Hematopoietic multipotent progenitor cell treated with erythropoietin and hydrocortisone succinate and interleukin-3 and kit ligand, for 8 days (in vitro differentiated cells): ENCODE measurements at regions not wholly inside any gene's neighbourhood (a gene's known extent, or its start where the extent isn't known, plus 50 kb on each side); places are given as distances from the start of the nearest gene placed in this dataset.
"Not testable (repeated sequence)": the region's sequence is repeated elsewhere in the genome, so short reads cannot be mapped to it uniquely, and the experiment has no call there.

Experiments
- DNase-seq: peaks from one replicate; pipeline ENCODE4 v3.0.0-alpha.2; 2015

- DNase-seq = peak; percentile 64
These were observed 121.1 kb upstream of the NANOGP8 start for GRCh38 chr15:35206060-35206675.

GRCh38 chr15:35198197-35198596, 113.1 kb upstream of the NANOGP8 start:
- DNase-seq = no peak

GRCh38 chr15:35197754-35198153, 112.7 kb upstream of the NANOGP8 start:
- DNase-seq = no peak

- DNase-seq = no peak
These were observed 112.2 kb upstream of the NANOGP8 start for GRCh38 chr15:35197306-35197705.

GRCh38 chr15:35196273-35196672, 111.2 kb upstream of the NANOGP8 start:
- DNase-seq = no peak

GRCh38 chr15:35195649-35196048, 110.6 kb upstream of the NANOGP8 start:
- DNase-seq = no peak

GRCh38 chr15:35195031-35195430, 109.9 kb upstream of the NANOGP8 start:
- DNase-seq = no peak

- no peak for DNase-seq
These were observed 109.2 kb upstream of the NANOGP8 start for GRCh38 chr15:35194296-35194695.

GRCh38 chr15:35191783-35192182, 106.7 kb upstream of the NANOGP8 start:
- no peak for DNase-seq

- DNase-seq = no peak
These were observed 101.3 kb upstream of the NANOGP8 start for GRCh38 chr15:35186346-35186745.

GRCh38 chr15:35184646-35185045, 99.6 kb upstream of the NANOGP8 start:
- no peak for DNase-seq

- DNase-seq = no peak
These were observed 97.9 kb upstream of the NANOGP8 start for GRCh38 chr15:35182841-35183479.

- DNase-seq = peak; percentile 12
These were observed 96.4 kb upstream of the NANOGP8 start for GRCh38 chr15:35181538-35181937.

GRCh38 chr15:35179739-35180138, 94.6 kb upstream of the NANOGP8 start:
- DNase-seq = no peak

GRCh38 chr15:35178186-35178585, 93.1 kb upstream of the NANOGP8 start:
- DNase-seq = not testable (repeated sequence)

- DNase-seq = no peak
These were observed 89.9 kb upstream of the NANOGP8 start for GRCh38 chr15:35174948-35175347.

GRCh38 chr15:35173444-35174118, 88.5 kb upstream of the NANOGP8 start:
- DNase-seq = peak; percentile 72

GRCh38 chr15:35170207-35170606, 85.1 kb upstream of the NANOGP8 start:
- no peak for DNase-seq

GRCh38 chr15:35168464-35168863, 83.4 kb upstream of the NANOGP8 start:
- DNase-seq = no peak

GRCh38 chr15:35167675-35168074, 82.6 kb upstream of the NANOGP8 start:
- DNase-seq = no peak

- peak; percentile 95 for DNase-seq
These were observed 81.8 kb upstream of the NANOGP8 start for GRCh38 chr15:35166730-35167359.

- no peak for DNase-seq
These were observed 76.6 kb upstream of the NANOGP8 start for GRCh38 chr15:35161694-35162093.

- no peak for DNase-seq
These were observed 74.1 kb upstream of the NANOGP8 start for GRCh38 chr15:35159170-35159569.

- DNase-seq = no peak
These were observed 66.7 kb upstream of the NANOGP8 start for GRCh38 chr15:35151782-35152181.
